Hematopoietic multipotent progenitor cell treated with erythropoietin and hydrocortisone succinate and interleukin-3 and kit ligand, for 6 days (in vitro differentiated cells): ENCODE measurements at regions not wholly inside any gene's neighbourhood (a gene's known extent, or its start where the extent isn't known, plus 50 kb on each side); places are given as distances from the start of the nearest gene placed in this dataset.
"Not testable (repeated sequence)": the region's sequence is repeated elsewhere in the genome, so short reads cannot be mapped to it uniquely, and the experiment has no call there.

Experiments used
- DNase-seq: peaks from one replicate; pipeline ENCODE4 v3.0.0-alpha.2; 2015

DNA sequence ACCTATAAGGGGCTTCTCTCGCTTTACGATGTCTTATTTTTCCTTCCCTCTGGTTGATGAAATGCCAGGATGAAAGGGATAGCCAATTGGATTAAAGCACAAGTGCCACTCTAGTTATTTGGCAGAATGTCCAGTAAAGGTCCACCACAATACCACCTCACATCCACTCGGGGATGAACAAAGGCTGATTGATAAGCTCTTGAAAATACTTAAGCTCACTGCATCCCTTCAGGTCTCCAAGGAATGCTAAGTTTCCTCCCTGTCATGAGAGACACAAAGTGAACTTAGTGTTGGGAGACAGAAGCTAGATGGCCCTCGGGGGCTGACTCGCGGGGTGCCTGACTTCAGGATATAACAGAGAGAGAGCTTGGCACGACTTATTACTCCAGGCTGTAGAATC, 185.9 kb upstream of the ZNF644 start:
- not testable (repeated sequence) for DNase-seq

DNA sequence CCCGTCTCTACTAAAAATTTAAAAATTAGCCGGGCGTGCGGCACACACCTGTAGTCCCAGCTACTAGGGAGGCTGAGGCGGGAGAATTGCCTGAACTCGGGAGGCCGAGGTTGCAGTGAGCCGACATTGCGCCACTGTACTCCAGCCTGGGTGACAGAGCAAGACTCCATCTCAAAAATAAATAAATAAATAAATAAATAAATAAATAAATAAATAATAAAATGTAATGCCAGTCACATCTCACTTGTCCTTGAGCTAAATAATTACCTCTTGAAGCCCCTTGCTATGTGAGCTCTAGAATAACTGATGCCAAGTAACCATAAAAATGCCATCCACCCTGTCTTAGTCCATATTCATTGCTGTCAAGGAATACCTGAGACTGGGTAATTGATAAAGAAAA, 182.3 kb upstream of the ZNF644 start:
- DNase-seq = not testable (repeated sequence)

DNA sequence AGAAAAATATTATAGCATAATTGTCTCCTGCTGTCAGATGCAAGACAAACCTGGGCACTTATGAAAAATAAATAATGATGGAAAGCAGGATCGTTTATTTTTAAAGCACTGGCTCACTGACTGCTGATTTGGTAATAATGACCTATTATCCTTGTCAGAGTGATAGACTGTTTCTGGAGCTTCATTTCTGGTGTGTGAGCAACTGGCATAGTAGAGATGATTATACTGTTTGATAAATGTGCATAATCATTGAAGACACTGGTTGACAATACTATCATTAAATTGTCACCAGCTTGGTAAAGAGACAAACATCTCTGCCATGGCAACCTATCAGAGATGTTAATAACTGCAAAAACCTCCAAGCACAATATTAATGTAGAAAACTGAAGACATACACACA, 179.9 kb upstream of the ZNF644 start:
- no peak for DNase-seq

DNA sequence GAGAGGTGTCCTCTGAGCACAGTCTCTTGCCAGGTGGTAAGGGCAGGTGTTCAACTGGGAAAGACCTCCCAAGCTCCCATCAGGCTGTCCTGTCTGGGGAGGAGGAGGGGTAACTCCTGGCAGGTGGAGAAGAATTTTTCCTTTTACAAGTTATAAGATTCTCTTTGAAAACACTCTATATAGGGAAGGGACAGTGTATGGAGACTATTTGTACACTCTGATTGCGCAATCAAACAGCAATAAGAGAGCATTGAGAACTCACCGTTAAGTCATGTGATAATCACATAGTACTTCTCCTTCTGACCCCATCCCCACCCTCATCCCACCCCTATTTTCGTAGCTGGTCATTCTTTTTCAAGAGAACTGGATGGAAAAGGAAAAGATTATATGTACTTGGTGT, 179.3 kb upstream of the ZNF644 start:
- peak; percentile 29 for DNase-seq

DNA sequence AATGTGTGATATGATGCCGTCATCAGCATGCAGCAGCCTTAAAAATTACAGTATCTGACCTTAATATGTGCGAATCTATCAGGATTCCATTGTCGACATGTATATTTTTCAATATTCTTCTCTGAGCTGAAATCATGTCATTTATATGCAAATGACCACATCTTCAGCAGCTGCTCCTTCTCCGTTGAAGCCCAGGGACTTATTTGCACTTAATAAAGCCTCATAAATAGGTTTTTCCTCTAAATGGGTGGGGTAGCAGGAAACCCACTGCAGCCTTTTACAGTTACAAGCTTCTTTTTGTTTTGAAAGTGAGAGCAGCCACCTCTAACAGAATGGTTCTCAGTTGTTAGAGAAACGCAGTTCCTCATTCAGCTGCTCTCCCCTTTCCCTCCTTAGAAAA, 178.8 kb upstream of the ZNF644 start:
- no peak for DNase-seq

DNA sequence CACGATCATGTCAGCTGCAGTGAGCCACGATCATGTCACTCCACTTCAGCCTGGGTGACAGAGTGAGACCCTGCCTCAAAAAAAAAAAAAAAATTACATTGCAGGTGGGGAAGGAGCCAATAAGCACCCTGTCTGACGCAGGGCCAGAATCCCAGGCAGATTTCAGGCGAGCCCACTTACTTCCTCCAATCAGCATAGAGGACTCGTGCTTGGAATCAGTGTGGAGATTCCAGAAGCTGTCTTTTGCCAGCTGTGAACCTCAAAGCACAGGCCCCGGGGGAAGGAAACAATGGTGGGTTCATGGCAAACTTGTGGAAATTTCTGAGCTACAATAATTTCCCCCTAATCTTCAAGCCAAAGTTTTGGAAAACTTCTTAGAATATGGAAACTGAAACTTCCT, 178.2 kb upstream of the ZNF644 start:
- no peak for DNase-seq

DNA sequence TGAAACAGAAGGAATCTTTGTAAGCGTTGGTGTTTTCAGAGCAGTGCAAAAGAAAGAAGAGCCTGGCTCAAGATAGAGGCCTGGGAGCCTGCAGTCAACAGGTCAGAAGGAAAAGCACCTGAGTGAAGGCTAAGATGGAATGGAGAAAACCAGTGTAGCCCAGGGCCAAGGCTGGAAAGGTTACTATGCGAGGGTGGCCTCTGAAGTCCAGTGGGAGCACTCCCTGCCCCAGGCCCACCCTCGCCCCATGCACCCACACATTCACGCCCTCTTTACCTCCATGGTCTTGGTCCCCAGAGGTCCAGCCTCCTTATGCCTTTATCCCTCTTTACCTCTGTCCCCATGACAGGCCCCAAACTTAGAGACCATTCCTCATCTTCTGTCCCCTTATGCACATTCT, 169.2 kb upstream of the ZNF644 start:
- DNase-seq = no peak

DNA sequence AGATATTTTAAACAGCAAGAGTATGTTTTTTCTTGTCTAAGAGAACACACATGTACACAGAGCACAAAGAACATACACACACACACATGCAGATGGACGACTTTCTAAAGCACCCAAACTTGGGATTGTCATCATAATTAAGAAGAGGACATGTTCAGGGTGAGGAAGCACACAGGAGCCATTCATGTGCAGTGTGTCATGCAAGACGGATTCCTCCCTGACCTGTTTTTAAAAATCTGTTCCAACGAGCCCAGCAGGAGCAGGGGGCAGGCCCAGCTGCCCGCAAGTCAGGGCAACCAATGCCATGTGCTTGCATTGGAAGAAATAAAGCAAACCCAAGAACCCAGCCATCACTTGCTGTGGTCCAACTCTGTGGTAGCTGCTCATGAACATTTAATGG, 167.3 kb upstream of the ZNF644 start:
- no peak for DNase-seq

DNA sequence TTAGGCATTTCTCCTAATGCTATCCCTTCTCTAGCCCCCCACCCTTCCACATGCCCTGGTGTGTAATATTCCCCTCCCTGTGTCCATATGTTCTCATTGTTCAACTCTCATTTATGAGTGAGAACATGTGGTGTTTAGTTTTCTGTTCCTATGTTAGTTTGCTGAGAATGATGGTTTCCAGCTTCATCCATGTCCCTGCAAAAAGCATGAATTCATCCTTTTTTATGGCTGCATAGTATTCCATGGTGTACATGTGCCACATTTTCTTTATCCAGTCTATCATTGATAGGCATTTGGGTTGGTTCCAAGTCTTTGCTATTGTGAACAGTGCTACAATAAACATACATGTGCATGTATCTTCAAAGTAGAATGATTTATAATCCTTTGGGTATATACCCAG, 161.0 kb upstream of the ZNF644 start:
- DNase-seq = not testable (repeated sequence)

DNA sequence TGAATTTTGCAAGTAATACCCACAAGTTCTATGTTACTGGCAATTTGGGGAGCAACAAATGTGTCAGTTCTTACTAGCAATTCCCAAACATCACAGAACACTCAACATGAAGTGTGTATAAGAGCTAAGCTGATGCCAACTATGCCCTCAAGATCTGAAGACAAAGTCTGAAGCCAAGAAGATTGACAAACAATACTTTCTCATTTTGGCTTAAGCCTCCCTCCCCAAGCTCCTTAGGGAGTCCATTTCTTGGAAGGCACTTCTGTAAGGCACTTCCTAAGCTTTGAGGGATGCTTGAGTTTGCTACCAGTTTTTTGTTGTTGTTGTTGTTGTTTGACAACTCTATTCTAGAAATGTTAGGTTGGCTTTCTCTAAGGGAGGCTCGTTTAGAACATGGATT, 154.4 kb upstream of the ZNF644 start:
- DNase-seq = no peak

DNA sequence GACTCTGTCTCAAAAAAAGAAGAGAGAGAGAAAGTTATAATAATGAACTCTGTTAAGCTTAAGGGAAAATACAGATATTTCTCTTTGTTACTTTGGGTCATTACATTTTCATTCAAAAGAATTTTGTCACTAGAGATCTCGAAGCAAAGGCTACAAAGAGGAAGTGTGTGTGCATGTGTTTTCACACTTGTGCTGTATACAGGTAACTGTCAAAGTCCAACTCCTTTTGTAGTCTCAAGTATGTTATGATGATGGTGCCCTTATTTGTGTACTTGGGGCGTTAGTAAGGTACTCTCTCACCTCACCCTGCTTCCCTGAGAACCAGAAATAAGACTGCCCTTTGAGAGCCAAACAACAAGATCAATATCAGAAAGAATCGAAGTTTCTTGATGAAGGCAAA, 152.9 kb upstream of the ZNF644 start:
- no peak for DNase-seq

DNA sequence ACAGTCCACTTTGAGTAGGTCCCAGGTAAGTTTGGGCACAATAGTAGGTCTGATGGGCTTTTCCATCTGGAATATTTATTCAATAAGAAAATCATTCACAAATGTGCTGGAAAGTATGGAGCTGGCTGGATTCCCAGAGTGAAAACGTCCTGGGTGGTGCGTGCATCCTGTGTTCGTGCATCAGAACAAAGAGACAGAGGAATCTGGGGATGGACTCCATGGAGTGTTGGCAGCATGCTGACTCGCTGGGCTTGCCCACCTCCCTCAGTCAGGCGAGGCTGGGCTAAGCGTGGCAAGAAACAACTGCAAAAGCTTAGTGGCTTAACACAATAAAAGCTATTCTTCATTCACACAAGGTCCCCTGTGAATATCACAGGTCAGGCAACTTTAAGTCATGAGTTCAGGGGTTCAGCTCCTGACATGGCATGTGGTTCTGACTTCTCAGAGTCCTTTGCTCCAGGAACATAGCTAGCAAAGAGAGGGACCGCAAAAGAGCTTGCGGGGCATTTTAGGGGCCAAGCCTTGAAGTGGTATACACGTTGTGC, 151.6 kb upstream of the ZNF644 start:
- no peak for DNase-seq

DNA sequence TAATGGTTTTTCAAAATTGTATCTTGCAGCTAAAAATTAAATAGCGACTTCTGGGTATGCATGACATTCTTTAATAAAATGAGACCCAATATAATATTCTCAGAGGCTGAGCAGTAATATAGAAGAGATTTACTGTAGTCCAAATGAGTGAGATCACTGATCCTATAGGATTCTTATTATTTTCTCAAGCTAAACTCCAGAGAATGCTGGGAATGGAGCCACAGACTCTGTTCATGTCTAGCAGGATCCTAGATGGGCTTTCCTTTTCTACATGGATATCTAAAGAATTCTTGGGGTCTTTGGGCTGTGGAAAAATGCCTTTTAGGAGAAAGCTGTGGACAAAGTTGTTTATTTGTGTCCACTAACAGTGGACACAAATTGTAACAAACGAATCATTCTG, 150.7 kb upstream of the ZNF644 start:
- no peak for DNase-seq

DNA sequence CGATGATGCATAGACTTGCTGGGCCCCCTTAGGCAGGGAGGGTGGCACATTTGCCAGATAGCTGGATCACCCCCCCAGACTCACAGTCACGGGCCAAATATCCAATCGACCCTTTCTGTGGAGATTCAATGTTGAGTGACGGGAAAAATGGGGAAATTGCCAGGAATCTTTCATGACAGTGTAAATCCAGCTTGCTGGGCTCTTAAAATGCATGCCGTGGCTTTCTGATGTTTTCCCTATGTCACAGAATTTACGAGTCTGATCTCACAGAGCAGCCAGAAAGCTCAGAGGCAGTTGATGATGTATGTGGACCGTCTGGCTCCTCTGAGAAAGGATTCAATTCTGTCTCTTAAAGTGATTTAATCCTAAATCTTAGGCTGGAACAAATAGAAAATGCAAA, 150.1 kb upstream of the ZNF644 start:
- no peak for DNase-seq

DNA sequence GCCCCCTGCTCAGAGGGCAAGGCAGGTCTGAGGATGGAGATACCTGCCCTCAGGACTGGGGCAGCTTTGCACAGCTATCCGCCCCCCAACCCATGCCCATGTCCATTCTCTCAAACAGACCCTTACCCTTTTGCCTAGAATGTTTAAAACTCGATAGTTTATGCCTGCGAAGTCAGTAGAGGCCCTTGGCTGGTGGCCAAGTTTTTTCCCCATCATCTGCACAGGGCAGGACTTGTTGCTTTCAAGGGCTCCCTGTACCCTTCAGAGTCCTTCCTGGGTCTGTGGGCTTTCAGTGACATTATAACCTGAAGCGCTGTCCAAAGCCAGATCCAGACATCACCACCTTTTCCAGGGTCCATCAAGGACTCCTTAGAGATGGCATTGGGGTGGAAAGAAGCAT, 148.7 kb upstream of the ZNF644 start:
- DNase-seq = no peak

DNA sequence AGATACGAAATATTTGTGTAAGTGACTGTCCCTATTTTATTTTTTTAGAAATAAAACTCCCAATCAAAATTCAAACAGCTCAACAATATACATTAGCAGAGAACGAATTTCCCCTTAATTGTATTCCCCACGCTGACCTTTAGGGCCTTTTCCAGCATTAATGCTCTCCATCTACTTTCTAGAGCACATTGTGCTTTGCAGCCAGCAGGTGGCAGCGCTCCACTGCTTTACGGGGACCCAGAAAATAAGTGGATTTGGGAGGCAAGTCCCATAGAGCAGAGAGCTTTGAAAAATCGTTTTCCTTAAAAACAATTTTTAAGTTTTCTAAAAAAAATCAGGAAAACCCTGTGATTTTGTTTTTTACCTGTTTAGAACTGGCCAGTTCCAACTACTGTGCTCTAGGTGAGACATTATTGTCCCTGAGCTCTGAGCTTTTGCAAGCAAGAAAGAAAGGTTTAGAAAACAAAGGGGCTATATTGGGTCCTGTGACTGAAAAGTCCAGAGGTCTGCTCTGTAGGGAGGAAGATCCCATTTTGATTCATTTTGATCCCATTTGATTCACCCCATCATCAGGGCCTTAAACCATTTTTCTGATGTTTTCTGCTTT, 144.4 kb upstream of the ZNF644 start:
- peak; percentile 82 for DNase-seq

DNA sequence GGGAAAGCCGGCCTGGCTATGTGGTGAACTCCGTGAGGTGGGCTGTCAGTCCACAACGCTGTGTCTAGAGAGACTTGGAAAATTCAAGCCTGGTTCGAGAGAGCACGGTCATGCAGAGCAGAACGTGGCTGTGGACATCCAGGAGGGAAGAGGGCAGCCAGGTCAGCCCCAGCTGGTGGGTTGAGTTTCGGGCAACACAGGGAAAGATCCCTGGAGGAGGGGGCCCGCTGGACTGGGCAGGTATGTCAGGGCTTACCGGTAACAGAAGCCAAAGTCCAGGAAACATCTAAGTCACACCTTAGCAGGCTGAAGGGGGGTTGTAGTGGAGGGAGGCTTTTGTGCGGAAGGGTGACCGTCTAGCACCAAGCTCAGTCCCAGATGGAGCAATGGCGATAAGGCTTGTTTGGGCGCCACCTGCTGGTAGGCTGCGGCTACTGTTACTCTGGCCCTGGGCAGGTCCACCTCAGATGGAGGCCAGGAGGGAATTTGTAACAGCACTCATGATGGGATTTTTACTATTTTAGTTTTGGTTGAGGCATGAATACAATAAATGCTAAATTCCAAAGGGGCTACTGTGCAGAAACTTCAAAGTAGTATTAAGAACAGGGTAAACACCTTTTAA, 143.3 kb upstream of the ZNF644 start:
- DNase-seq = peak; percentile 85

DNA sequence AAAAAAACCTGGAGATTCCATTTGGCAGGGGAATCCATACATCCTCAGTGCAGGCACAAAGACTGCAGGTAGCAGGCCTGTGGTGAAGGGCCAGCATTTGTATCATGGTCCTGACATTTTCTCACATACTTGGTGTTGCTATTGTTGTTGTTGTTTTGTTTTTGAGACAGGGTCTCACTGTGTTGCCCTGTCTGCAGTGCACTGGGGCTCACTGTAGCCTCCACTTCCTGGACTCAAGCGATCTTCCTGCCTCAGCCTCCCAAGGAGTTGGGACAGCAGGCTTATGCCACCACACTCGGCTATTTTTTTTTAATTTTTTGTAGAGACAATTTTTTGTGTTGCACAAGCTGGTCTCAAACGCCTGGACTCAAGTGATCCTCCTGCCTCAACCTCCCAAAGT, 140.8 kb upstream of the ZNF644 start:
- no peak for DNase-seq

DNA sequence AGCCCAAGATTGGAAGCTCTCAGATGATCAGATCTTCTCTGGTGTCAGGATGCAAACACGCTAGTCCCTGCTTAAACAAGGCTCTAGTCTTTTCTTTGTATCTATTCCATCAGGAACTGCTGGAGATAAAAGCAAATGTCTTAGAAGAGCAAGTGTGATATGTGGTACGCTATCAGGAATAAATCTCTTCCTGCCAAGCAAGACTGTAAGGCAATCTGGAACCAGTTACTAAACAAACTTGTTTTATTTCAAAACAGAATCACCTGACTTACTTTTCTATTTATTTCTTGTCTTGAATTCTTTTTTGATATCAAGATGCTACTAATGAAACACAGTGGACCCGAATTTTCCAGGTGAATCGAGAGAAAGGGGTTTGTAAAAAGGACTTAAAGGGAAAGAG, 139.9 kb upstream of the ZNF644 start:
- DNase-seq = no peak

DNA sequence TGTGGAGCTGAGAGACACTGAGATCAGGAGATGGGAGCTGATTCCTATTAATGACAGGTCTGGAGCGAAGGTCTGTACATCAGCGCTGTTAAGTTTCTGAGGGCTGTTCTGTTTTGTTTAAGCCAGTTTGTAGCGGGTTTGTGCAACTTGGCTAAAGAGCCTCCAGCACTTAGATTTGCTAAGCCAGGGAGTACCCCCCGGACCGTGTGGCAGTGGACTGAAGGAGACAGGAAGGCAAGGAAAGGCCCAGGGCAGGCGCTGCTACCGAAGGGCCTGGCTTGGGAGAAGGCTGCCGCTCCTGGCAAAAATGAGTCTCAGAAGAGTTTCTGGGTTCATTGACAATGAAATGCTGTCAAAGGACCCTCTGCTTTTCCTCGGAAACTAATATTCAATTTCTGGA, 139.3 kb upstream of the ZNF644 start:
- DNase-seq = no peak

DNA sequence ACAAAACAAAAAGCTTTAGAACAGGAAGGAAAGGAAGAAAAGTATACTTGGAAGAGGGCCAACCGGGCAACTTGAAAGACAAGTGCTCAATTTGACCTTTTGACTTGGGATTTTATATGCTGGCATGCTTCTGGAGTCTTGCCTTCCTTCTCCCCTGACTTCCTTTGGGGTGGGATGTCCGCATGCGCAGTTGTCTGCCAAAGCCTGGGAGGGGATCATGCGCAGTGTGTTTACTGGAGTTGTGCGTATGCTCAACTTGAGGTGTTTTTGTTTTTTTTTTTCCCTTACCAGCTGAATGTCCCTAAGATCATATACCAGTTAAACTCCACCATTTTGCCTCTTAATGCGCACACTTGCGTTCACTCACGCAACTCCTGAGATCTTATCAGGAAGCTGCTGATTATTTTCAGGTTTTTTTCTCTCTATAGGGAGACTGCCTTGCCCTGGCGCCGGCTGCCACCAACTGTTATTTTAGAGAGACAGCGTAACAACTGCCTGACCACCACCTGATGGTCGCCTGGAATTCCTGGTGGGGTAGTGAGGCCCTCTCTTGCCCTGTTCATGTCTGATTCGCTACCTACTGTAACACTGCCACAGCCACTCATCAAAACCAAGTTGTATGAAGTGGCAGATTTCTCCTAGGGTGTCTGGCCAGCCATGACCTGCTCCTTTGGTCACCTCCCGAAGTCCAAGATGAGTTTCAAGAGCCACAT, 138.7 kb upstream of the ZNF644 start:
- no peak for DNase-seq

DNA sequence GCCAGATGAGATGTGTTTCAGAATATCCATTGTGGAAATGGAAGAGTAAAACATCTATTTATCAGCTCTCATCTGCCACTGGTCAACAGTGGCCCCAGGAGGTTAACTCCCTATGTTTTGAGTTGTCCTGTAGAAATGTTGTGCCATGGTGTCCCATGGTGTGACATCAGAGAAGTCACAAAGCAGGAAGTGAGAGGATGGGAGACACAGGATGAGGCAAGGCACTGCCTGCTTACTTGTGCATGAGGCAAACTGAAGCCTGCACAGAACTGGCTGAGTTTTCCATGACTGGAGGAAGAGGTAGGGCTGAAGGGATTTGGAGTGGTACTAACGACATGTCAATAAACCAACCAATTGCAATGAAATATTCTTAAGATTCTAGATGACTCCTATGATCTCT, 131.5 kb upstream of the ZNF644 start:
- no peak for DNase-seq

DNA sequence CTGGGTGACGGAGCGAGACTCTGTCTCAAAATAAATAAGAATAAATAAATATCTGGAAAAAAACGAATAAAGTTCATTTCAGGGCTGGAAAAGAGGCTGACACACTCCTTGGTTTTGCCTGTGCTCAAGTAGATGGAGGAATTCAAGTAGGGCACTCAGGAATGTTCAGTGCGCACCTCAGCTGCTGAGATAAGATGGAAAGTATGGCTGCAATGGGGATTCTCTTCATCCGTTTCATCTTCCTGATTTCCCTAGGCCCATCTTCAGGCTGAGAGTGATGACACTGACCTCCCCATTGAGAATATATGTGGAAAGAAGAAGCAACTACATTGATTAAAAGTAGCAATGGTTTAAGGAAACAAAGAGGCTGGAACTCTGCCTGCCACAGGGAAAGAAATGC, 130.5 kb upstream of the ZNF644 start:
- DNase-seq = no peak

DNA sequence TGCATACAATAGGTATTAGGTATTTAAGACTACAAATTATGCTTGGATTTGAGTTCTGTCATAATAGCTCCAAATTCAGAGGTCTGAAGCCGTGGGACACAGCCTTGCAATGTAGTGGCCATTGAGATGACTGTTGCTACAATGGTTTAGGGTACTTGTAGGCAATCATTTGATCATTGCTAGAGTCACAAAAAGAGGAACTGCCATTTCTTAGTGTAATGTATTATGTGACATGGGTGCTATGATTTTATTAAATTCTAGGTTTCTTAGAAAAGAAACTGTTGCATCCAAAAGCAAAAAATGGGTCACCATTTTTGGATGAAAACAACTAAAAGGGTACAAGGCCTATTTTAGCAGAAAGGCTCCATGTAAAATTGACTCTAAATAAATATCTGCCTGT, 129.9 kb upstream of the ZNF644 start:
- no peak for DNase-seq
